GM18870 (cell line): ENCODE measurements at regions not wholly inside any gene's neighbourhood (a gene's known extent, or its start where the extent isn't known, plus 50 kb on each side); places are given as distances from the start of the nearest gene placed in this dataset.

Experiments
- ATAC-seq: cut with Tn5 transposase; IDR thresholded peaks from one replicate; pipeline ENCODE4 v1.9.1; 2021; ENCODE audit warnings: moderate library complexity; ENCODE audit not compliant: unreplicated experiment

- no peak for ATAC-seq
Measured at GRCh38 chr3:180092889-180093288, 56.2 kb upstream of the PEX5L start.

GRCh38 chr3:180093535-180093934 lies 56.8 kb upstream of the PEX5L start:
- no peak for ATAC-seq

GRCh38 chr3:180097626-180098025 lies 60.9 kb upstream of the PEX5L start:
- ATAC-seq = no peak

- ATAC-seq = no peak
Measured at GRCh38 chr3:180102134-180102533, 65.4 kb upstream of the PEX5L start.

- no peak for ATAC-seq
Measured at GRCh38 chr3:180102604-180103003, 65.9 kb upstream of the PEX5L start.

- no peak for ATAC-seq
Measured at GRCh38 chr3:180116203-180116602, 79.5 kb upstream of the PEX5L start.

GRCh38 chr3:180116658-180117057 lies 79.9 kb upstream of the PEX5L start:
- ATAC-seq = no peak

- no peak for ATAC-seq
Measured at GRCh38 chr3:180117381-180118163, 80.8 kb upstream of the PEX5L start.

- no peak for ATAC-seq
Measured at GRCh38 chr3:180119567-180119966, 82.8 kb upstream of the PEX5L start.

GRCh38 chr3:180123928-180124327 lies 87.2 kb upstream of the PEX5L start:
- no peak for ATAC-seq

GRCh38 chr3:180131169-180131568 lies 94.4 kb upstream of the PEX5L start:
- ATAC-seq = no peak

GRCh38 chr3:180135101-180135500 lies 98.4 kb upstream of the PEX5L start:
- ATAC-seq = no peak

GRCh38 chr3:180138871-180139270 lies 102.1 kb upstream of the PEX5L start:
- no peak for ATAC-seq

GRCh38 chr3:180142041-180142440 lies 105.3 kb upstream of the PEX5L start:
- ATAC-seq = no peak

GRCh38 chr3:180142472-180142871 lies 105.7 kb upstream of the PEX5L start:
- no peak for ATAC-seq

GRCh38 chr3:180161770-180162169 lies 125.0 kb upstream of the PEX5L start:
- no peak for ATAC-seq

GRCh38 chr3:180175572-180175971 lies 138.8 kb upstream of the PEX5L start:
- ATAC-seq = no peak

GRCh38 chr3:180176059-180176458 lies 139.3 kb upstream of the PEX5L start:
- ATAC-seq = peak; percentile 56

GRCh38 chr3:180177255-180177654 lies 140.5 kb upstream of the PEX5L start:
- ATAC-seq = no peak

GRCh38 chr3:180179562-180179961 lies 142.8 kb upstream of the PEX5L start:
- no peak for ATAC-seq

- ATAC-seq = no peak
Measured at GRCh38 chr3:180180795-180181194, 144.1 kb upstream of the PEX5L start.

- ATAC-seq = no peak
Measured at GRCh38 chr3:180181387-180181786, 144.7 kb upstream of the PEX5L start.

GRCh38 chr3:180183346-180183745 lies 146.6 kb upstream of the PEX5L start:
- no peak for ATAC-seq
